ENCODE measurements at regions not wholly inside any gene's neighbourhood (a gene's known extent, or its start where the extent isn't known, plus 50 kb on each side); places are given as distances from the start of the nearest gene placed in this dataset.

DNA sequence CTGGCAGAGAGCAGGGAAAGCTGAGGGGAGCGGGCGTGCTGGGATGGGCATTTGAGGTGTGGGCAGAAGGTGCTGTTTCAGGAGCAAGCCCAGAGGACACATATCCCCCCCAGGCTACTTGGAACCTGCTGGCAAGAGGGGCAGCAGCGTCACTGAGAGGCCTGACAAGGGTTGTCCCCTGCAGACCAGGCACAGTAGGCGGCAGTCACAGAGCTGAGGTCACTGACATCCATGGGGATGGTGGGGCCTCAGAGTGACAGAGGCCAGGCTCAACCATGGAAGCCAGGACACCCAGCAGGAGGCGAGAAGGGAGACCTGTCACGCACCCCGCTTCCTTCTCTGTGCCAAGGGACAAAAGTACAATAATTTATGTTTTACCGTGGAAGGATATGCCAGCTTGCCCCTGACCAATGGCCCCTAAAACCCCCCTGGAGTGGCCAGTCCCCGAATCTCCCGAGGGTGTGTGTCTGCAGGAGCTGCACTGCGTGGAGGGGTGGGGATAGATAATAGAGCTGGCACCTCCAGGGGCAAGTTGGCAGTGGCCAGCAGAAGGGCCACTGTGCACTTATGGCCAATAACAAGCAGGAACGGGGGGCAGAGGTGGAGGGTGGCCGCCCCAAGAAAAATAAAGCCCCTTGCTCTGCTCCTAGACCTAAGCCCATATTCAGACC lies 86.3 kb upstream of the SLC66A3 start:
- Mint-ChIP-seq H3K9me3 (no peaks in the 10 kb centered on the region), H3K27me3 (peaks cover 46 to 70% of the 10 kb centered on the region in 2 donors), H3K36me3 (ENCODE audit: insufficient read depth) (no peaks in the 10 kb centered on the region), H3K27ac (no peak overlapping the region), H3K4me1 (ENCODE audit: low read depth in 2 of 2) (peaks cover 3% of the 10 kb centered on the region in 2 donors), H3K4me3 (no peak overlapping the region)
- ATAC-seq (replicated peaks) (no peak), DNase-seq (no peak)

DNA sequence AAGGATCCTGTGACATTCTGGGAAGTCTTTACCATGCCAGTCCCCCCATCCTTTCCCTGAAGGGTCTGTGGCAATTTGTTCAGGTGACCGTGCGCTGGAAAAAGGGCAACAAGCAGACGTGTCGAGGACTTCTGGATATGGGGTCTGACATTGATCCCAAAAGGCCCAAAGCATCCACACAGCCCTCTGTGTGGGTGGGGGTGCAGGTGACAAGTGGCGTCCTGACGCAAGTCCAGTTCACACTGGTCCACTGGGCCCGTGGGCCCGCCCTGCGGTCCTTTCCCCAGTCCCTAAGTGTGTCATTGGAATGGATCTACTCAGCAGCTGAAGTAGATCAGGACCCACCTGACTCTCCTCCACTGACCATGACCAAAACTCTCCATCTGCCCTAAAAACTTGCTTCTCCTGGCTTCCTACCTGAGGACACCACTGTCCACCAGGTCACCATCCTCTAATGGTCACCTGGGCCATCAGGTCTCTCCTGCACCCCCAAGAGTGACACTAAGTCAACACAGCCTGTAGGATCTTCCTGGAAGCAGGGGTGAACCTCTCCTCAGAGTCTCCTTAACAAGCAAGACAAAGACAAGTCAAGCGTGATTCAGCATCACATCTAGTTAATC lies 85.6 kb upstream of the SLC66A3 start:
- H3K36me3 Mint-ChIP-seq (ENCODE audit: insufficient read depth), result no peaks in the 10 kb centered on the region
- DNase-seq, result no peak
- peaks cover 3% of the 10 kb centered on the region in 2 donors for H3K4me1 Mint-ChIP-seq (ENCODE audit: low read depth in 2 of 2)
- no peak for ATAC-seq (replicated peaks)
- no peak overlapping the region for H3K4me3 Mint-ChIP-seq
- H3K27me3 Mint-ChIP-seq, result peaks cover 43 to 73% of the 10 kb centered on the region in 2 donors
- H3K27ac Mint-ChIP-seq, result no peak overlapping the region
- no peaks in the 10 kb centered on the region for H3K9me3 Mint-ChIP-seq

DNA sequence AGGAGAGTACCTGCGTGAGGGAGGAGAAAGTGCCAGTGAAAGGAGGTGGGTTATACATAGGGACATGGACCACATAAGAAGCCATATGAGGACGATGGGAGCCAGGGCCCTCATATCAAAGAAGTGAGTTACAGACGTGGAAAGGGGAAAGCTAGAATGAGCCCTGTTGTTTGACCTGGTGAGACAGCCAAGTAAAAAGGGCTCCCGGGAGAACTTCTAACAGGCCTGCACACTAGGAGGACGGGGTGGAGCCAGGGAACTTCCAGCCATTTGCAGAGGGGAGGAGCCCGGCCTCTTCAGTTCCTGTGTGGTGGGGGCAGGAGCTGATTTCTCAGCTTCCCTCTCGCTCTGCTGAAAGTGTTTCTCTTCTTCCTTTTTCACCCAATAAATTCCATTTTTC lies 84.1 kb upstream of the SLC66A3 start:
- peaks cover 3% of the 10 kb centered on the region in 2 donors for H3K4me1 Mint-ChIP-seq (ENCODE audit: low read depth in 2 of 2)
- DNase-seq (no peak), ATAC-seq (replicated peaks) (peak; percentile 36)
- H3K36me3 Mint-ChIP-seq (ENCODE audit: insufficient read depth), result no peaks in the 10 kb centered on the region
- no peak overlapping the region for H3K27ac Mint-ChIP-seq
- H3K4me3 Mint-ChIP-seq, result no peak overlapping the region
- peaks cover 29 to 58% of the 10 kb centered on the region in 2 donors for H3K27me3 Mint-ChIP-seq
- no peaks in the 10 kb centered on the region for H3K9me3 Mint-ChIP-seq

DNA sequence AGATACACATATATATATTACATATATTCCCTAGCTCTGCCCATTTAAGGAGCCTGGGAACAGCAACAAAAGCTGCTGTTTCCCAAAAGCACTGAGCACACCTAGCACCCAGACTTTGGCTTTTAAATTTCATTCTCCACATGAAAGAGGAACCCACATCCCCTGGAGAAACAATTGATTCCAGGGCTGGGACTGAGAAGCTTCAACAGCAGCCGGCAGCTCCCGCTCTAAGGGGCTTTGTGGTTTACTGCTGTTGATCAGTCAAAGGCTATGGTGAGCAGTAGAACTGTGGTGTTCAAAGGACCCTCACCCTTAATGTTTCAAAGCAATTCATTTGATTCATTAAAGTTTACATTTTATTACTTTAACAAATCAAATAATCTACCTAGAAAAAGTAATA lies 83.3 kb upstream of the SLC66A3 start:
- no peaks in the 10 kb centered on the region for H3K9me3 Mint-ChIP-seq
- H3K27ac Mint-ChIP-seq, result no peak overlapping the region
- DNase-seq (no peak), ATAC-seq (replicated peaks) (no peak)
- peaks cover 29 to 52% of the 10 kb centered on the region in 2 donors for H3K27me3 Mint-ChIP-seq
- H3K36me3 Mint-ChIP-seq (ENCODE audit: insufficient read depth), result no peaks in the 10 kb centered on the region
- H3K4me1 Mint-ChIP-seq (ENCODE audit: low read depth in 2 of 2), result peaks cover 3% of the 10 kb centered on the region in 2 donors
- no peak overlapping the region for H3K4me3 Mint-ChIP-seq

DNA sequence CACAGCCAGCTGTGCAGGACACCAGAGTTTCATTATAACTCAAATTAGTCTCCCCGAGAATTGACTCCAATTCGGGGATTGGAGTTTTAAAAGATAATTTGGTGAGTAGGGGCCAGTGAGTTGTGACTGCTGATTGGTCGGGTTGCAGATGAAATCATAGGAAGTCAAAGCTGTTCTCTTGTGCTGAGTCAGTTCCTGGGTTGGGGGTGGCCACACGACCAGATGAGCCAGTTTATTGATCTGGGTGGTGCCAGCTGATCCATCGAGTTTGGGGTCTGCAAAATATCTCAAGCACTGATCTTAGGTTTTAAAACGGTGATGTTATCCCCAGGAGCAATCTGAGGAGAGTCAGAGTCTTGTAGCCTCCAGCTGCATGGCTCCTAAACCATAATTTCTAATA lies 82.7 kb upstream of the SLC66A3 start:
- H3K36me3 Mint-ChIP-seq (ENCODE audit: insufficient read depth), result no peaks in the 10 kb centered on the region
- H3K4me1 Mint-ChIP-seq (ENCODE audit: low read depth in 2 of 2), result peaks cover 3% of the 10 kb centered on the region in 2 donors

DNA sequence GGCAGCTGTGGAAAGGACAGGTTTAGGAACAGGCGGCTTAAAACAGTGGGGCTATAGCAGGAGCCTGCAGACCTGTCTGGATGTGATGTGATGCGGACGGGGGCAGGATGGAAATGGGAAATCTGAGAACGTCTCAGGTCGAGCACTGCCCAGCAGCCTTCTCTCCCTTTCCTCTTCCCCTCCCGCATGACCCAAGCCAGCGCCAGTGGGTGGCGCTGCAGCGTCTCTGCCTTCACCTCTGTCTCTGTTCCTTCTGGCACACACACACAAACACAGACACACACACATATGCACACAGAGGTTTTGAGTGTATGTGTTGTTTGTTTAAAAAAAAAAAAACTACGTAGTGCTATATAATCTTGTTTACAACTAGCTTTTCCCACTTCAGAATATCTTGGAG lies 82.0 kb upstream of the SLC66A3 start:
- H3K9me3 Mint-ChIP-seq, result no peaks in the 10 kb centered on the region
- H3K27ac Mint-ChIP-seq, result no peak overlapping the region
- H3K4me3 Mint-ChIP-seq, result no peak overlapping the region
- H3K36me3 Mint-ChIP-seq (ENCODE audit: insufficient read depth), result no peaks in the 10 kb centered on the region
- DNase-seq, result no peak
- peaks cover 17 to 52% of the 10 kb centered on the region in 2 donors for H3K27me3 Mint-ChIP-seq
- H3K4me1 Mint-ChIP-seq (ENCODE audit: low read depth in 2 of 2), result peaks cover 3% of the 10 kb centered on the region in 2 donors
- no peak for ATAC-seq (replicated peaks)

More for the DNA sequence above, 82.7 kb upstream of the SLC66A3 start:
- no peak overlapping the region for H3K4me3 Mint-ChIP-seq
- DNase-seq (no peak), ATAC-seq (replicated peaks) (no peak)
- no peak overlapping the region for H3K27ac Mint-ChIP-seq
- H3K9me3 Mint-ChIP-seq, result no peaks in the 10 kb centered on the region
- H3K27me3 Mint-ChIP-seq, result peaks cover 23 to 52% of the 10 kb centered on the region in 2 donors

DNA sequence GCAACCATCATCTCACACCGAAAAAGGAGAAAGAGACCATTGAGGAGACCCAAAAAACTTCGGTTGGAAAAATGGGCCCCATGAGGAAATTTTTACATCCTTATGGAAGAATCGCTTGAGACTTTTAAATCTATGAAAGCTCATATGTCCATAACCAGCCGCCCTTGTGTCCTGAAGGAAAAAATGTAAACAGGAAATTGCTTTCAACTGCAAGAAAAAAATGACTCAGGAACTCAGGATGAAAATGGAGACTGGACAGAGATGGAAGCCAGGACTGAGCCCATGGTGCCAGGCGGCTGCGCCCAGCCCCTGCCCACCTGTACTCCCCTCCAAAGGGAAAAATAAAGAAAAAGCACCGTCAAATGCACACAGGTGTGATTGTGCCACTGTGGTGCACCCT lies 81.5 kb upstream of the SLC66A3 start:
- peaks cover 12 to 49% of the 10 kb centered on the region in 2 donors for H3K27me3 Mint-ChIP-seq
- no peaks in the 10 kb centered on the region for H3K36me3 Mint-ChIP-seq (ENCODE audit: insufficient read depth)
- no peak for DNase-seq
- no peak for ATAC-seq (replicated peaks)
- H3K27ac Mint-ChIP-seq, result no peak overlapping the region
- peaks cover 3% of the 10 kb centered on the region in 2 donors for H3K4me1 Mint-ChIP-seq (ENCODE audit: low read depth in 2 of 2)
- no peaks in the 10 kb centered on the region for H3K9me3 Mint-ChIP-seq
- no peak overlapping the region for H3K4me3 Mint-ChIP-seq

DNA sequence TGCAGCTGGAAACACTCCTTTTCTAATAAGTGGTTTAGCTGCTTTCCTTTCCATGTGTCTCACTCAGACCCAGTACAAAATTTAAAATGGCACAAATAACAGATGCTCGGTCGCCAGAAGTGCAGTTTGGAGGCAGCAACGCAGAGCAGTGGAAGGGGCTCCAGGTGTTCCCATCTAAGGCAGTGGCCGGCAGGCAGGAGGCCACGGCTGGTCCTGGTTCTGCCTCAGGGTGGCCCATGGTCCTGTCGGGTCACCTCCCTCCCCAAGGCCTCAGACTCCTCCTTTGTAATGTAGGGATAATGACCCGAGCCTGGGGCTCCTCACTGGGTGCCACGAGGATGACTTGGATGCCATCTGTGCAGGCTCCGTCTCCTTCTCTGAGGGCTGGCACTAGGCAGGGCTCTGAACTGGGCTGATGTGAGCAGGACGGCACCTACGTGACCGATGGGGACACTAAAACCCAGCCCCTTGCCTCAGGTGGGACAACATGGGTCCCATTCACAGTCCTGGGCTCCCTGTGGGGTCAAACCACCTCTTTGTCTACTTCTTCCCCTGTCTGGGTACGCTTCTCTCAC lies 80.9 kb upstream of the SLC66A3 start:
- no peak for ATAC-seq (replicated peaks)
- H3K36me3 Mint-ChIP-seq (ENCODE audit: insufficient read depth), result no peaks in the 10 kb centered on the region
- peaks cover 3% of the 10 kb centered on the region in 2 donors for H3K4me1 Mint-ChIP-seq (ENCODE audit: low read depth in 2 of 2)
- no peak overlapping the region for H3K27ac Mint-ChIP-seq
- DNase-seq, result no peak
- H3K27me3 Mint-ChIP-seq, result peaks cover 11 to 50% of the 10 kb centered on the region in 2 donors
- H3K9me3 Mint-ChIP-seq, result no peaks in the 10 kb centered on the region
- H3K4me3 Mint-ChIP-seq, result no peak overlapping the region

DNA sequence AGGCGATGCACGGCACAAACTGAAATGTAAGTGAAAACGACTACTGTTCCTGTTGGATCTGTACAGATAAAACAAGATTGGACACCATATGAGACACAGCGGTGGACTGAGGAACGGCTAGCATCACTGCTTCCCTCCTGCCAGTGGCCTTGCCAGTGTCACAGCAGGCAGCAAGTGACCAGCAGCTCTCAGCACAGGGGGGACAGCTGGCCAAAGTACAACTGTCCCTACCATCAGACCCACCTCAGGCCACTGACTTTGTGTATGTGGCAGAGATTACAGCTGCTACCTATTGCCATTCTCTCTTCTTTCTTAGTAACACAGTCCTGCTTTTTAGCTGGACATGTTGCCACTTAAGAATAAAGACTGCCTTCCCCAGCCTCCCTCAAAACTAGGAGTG lies 80.0 kb upstream of the SLC66A3 start:
- H3K27me3 Mint-ChIP-seq, result peaks cover 11 to 51% of the 10 kb centered on the region in 2 donors
- H3K36me3 Mint-ChIP-seq (ENCODE audit: insufficient read depth), result no peaks in the 10 kb centered on the region
- H3K4me3 Mint-ChIP-seq, result no peak overlapping the region
- DNase-seq (no peak), ATAC-seq (replicated peaks) (no peak)
- H3K4me1 Mint-ChIP-seq (ENCODE audit: low read depth in 2 of 2), result peaks cover 3% of the 10 kb centered on the region in 2 donors
- H3K27ac Mint-ChIP-seq, result no peak overlapping the region
- no peaks in the 10 kb centered on the region for H3K9me3 Mint-ChIP-seq

DNA sequence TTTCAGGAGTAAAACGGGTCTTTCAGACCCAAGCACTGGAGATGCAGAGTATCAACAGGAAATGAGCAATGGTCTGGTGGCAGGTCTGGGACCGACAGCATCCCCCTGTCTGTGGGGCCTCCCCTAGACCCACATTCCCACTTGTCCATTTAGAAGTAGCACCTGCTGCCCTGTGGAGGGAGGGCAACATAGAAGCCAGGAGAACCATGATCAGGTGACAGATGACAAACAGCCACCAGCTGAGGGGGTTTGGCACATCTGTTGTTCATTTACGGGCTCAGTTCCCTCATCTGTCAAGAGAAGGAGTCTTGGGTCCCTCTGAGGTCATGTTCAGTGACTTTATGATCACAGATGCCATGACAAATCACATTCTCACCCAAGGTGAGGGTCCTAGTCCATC lies 77.9 kb upstream of the SLC66A3 start:
- Mint-ChIP-seq H3K36me3 (ENCODE audit: insufficient read depth) (no peaks in the 10 kb centered on the region), H3K4me1 (ENCODE audit: low read depth in 2 of 2) (peaks cover 0 to 2% of the 10 kb centered on the region in 2 donors), H3K27ac (no peak overlapping the region), H3K9me3 (no peaks in the 10 kb centered on the region), H3K4me3 (no peak overlapping the region), H3K27me3 (peaks cover 0 to 51% of the 10 kb centered on the region in 2 donors)
- DNase-seq (no peak), ATAC-seq (replicated peaks) (no peak)

DNA sequence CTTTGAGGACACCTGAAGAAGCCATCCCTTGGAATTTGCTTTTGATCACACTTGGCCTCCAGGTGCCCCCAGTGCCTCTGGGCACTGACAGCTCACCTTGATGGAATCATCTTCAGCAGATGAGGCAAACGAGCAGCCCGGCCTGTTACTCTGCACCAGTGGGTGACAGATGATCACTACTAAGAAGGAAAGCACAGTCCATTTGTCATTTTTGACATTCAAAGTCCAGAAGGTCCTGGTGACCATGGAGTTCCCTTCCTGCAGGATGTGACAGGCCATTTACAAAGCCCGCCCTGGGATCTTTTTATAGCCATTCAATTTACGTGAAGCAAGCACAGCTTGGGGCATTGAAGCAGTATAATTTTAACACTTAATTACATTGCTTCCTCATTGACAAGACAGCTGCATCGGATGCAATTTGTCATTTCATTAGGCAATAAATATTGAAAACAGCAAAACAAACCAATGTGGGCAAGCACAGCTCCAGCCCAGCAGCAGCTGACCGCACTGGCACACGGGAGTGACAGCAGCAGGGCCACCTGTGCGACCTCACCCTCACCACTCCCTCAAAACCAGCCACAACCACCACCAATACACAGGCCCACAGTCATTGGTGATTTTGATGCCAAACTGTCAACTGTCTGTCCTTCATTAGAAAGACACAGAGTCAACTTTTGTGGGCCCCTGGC lies 76.0 kb upstream of the SLC66A3 start:
- no peak overlapping the region for H3K4me3 Mint-ChIP-seq
- no peaks in the 10 kb centered on the region for H3K9me3 Mint-ChIP-seq
- DNase-seq, result no peak
- ATAC-seq (replicated peaks), result no peak
- no peaks in the 10 kb centered on the region for H3K4me1 Mint-ChIP-seq (ENCODE audit: low read depth in 2 of 2)
- H3K36me3 Mint-ChIP-seq (ENCODE audit: insufficient read depth), result no peaks in the 10 kb centered on the region
- H3K27me3 Mint-ChIP-seq, result peaks cover 0 to 33% of the 10 kb centered on the region in 2 donors
- H3K27ac Mint-ChIP-seq, result no peak overlapping the region

DNA sequence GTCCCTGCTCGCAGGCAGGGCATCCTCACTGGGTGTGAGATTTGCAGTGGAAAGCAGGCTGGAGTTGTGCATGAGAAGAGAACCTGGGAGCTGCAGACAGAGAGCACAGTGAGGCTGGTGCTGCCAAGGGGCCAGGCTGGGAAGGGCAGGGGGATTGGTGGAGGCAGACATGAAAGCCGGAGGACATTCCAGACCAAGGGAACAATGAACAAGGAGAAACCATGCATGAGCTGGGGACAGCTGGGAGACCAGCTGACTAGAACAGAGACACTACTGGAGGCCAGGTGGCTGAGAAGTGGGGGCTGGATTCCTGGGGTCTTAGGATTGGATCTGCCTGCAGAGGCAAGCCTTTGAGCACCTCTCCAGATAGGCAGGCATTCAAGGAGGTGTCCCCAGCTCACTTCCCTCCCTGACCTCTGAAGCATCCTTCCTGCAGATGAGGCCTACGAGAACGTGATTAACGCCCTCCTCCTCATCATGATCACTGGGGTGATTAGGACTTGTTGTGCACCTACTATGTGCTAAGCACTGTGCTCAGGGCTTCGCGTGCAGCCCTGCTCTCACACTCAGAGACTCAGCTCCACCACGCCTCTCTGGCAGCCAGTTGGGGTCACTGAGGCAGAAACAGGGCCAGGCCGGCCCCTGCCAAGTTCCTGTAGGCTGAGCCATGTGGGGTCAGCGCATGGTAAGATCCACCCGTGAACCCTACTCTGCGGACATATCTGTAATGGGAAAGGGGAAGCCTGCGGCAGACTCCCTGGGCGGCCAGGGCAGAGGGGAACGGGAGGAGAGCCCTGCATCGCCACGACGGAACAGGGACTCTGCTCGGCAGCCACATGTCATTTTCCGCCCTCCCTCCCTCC lies 74.8 kb upstream of the SLC66A3 start:
- Mint-ChIP-seq H3K27me3 (peaks cover 0 to 32% of the 10 kb centered on the region in 2 donors), H3K9me3 (no peaks in the 10 kb centered on the region), H3K4me1 (ENCODE audit: low read depth in 2 of 2) (no peaks in the 10 kb centered on the region), H3K4me3 (no peak overlapping the region), H3K36me3 (ENCODE audit: insufficient read depth) (no peaks in the 10 kb centered on the region), H3K27ac (peak overlapping the region in 1 of 2 donors; percentile 38)
- no peak for ATAC-seq (replicated peaks)
- DNase-seq, result no peak

DNA sequence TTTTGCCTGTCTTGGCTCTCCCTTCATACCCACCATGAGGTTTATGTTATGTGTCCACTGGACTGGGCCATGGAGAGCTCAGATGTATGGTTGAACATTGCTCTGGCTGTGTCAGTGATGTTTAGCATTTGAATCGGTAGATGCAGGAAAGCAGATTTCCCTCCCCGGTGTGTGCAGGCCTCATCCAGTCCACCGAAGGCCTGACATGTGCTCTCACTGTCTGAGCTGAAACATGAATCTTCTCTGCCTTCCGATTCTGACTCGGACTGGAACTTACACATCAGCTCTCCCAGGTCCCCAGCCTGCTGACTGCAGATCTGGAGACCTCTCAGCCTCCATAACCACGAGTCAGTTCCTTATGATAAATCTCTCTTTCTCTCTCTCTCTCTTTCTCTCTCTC lies 72.4 kb upstream of the SLC66A3 start:
- DNase-seq (no peak), ATAC-seq (replicated peaks) (no peak)
- Mint-ChIP-seq H3K36me3 (ENCODE audit: insufficient read depth) (no peaks in the 10 kb centered on the region), H3K27me3 (peaks cover 5 to 30% of the 10 kb centered on the region in 2 donors), H3K27ac (no peak overlapping the region), H3K4me3 (no peak overlapping the region), H3K9me3 (no peaks in the 10 kb centered on the region), H3K4me1 (ENCODE audit: low read depth in 2 of 2) (no peaks in the 10 kb centered on the region)

All from effector memory CD8-positive, alpha-beta T cell (primary cell).